ENCODE measurements at regions not wholly inside any gene's neighbourhood (a gene's known extent, or its start where the extent isn't known, plus 50 kb on each side); places are given as distances from the start of the nearest gene placed in this dataset.
A peak's percentile ranks its signal among the peaks of the same experiment; 100 is the strongest.

DNA sequence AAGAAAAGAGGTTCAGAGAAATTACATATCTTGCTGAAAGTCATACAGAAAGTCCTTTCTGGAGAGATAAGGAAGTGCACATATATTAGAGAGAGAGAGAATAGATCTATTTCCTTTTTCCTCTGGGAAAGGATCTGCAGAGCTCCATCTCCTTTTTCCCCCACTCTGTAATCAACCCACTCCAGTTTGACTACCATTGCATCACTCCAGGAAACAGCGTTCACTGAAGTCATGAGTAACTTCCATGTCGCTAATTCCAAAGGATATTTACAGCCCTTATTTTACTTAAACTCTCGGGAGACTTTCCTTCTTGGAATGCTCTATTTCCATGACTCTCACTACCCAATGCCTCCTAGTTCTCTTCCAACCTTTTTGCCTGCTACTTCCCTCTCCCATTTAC is 72.5 kb upstream of the PARP11 start:
- DNase-seq, result no peak

DNA sequence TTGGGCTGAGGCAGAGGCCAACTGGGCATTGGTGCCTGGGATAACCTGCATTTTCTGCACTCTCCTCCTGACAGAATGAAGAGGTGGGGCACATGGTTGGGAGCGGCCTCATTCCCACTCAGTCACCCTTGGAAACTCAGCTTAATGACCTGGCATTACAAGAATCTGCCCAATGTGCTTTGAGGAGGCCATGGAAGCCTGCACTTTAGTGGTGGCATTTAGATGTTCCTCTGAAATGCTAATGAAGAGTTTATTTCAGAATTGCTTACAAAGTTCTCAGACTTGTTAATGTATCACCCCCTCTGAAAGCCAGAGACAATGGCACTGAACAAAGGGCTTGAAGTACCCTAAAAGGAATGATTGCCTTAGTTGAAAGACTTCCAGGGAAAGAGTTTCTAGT is 71.4 kb upstream of the PARP11 start:
- no peak for DNase-seq

- no peak for DNase-seq
These were observed 64.9 kb upstream of the PARP11 start for GRCh38 chr12:3938042-3938544.

GRCh38 chr12:3935078-3935477 is 61.9 kb upstream of the PARP11 start:
- DNase-seq, result no peak

- no peak for DNase-seq
These were observed 60.6 kb upstream of the PARP11 start for GRCh38 chr12:3933819-3934192.

DNA sequence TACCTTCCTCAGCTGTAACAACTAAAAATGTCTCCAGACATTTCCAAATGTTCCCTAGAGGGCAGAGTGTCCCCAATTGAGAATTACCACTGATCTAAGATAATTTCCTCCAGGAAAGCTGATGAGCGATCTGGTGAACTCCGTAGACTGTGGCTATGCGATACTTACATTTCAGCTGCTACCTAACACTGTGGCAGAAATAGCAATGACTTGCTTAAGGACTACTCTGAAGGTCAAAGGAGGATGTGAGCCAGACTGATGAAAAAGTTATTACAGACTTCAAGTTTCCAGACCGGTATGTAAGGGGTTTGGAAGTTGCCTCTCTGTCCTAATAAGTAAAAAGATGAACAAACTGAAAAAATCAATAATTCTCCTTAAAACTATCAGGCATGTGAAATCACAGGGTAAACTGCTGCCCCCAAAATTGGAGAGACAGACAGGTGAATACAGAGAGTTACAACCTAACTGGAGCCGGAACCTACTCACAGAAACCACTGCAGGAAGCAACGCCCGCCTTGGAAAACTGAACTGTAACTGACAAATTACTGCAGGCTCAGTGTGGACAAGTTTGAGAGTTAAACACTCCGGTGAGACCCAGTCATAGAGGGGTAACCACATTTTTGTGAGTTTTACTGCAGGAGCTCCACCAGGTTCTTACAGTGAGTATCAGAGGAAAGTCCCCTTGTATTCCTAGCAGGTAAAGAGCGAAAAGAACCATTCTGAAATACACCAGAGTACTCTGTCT is 60.0 kb upstream of the PARP11 start:
- peak; percentile 65 for DNase-seq

DNA sequence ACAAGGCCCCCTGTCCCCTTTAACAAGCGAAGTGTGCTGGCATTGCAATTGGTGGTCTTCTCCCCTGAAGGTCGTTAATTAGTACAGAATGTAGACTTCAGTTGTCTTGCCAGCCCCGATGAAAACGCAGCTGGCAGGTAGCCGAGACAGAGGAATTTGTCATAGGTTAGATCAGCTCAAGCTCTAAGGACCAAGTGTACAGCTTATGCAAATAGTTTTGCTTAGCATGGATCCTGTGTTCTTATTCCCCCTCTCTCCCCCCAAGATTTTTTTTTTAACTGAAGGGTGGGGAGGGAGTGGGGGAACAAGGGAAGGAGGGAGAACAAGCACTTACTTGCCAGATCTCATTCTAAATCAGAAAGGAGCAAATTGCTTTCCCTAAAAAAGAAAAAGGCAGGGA is 58.6 kb upstream of the PARP11 start:
- no peak for DNase-seq

GRCh38 chr12:3931206-3931605 is 58.0 kb upstream of the PARP11 start:
- peak; percentile 68 for DNase-seq

DNA sequence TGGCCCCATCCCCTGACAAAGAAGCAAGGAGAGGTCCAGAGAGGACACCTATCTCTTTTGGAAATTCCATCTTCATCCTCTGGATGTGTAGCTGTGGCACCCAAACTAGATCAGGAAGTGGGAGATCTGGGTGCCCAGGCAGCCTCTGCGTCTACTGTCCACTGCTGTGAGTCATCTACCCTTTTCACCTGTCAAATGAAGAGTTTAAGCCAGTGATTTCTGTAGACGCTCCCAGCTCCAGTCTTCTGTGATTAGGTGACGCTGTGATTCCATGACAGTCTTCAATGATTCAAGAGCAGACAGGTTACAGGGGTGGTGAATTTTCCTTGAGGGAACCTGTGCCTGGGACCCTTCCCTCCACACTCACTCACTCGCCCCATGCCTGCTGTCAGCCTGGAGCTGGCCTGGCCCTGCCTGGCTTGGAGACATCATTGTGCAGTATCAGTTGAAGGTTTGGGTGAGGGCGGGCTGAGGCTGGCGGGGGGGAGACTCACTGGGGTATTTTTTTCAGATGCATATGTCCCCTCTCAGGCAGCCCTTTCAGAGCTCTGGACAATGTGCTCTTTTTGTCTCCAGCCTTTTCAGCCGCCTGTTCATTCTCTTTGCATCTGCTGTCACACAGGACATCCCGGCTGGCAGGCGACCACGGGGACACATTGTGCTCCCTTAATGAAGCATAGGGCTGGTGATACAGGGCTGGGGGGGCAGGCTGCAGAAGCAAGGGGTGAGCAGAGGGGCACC is 56.8 kb upstream of the PARP11 start:
- no peak for DNase-seq

DNA sequence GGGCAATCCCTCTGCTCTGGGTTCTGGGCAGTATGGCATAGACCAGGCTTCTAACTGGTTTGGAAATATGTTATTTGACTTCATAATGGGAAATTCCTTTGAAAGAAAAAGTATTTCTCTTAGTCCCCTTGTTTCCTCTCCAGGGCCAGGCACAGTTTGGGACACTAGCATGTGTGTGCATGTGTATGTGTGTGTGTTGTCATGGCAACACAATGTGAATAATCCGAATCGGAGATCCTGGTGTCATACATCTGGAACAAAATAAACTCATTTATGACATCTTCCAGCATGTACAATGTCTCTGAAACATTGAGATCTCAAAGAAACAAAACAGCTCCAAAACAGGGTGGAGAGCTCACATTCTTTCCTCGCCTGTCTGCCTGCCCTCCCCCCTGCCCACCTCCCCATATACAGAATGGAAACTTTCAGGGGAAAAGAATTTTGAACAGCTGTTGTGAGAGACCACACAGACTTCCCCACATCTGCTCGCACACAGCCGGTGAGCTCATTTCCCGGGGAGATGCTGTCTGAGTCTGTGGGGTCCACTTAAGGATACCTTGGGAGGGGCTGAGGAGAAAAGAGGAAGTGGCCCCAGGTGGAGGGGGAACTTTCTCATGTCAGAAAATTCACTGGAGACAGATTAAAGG is 55.5 kb upstream of the PARP11 start:
- no peak for DNase-seq

DNA sequence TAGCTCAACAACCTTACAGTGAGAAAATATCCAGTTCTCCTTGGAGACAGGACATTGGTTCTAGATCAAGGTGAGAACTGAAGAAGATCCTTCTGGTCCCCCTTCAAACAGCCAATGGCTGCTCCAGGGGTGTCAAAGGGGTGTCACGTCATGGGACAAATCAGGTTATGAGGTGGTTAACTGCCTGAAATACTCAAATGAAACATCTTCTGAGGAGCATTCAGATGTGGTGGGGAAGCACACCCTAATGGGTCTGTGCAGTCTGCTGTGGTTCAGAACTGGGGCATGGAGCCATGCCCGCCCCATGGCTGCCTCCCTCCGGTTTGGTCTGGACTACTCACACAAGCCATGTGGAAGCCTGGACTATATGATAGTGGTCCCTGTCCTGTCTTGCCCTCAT is 52.4 kb upstream of the PARP11 start:
- DNase-seq, result no peak

DNA sequence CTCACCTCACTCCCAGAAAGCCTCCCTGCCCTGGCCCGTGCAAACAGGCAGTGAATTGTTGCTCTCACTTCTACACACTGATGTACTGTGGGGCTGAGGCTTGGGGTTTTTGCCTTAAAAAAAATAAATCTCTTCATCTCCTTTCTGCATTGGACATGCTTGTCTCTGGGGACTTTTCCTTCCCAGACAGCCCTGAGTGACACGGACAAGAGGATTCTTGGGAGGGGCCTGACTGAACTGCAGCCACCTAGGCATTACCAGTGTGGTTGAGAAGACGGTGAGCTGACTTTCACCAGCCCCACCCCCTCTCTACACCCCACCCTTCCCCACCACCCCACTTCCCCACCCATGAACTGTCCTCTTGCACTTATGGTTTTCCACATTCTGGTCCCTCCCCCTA is 51.6 kb upstream of the PARP11 start:
- DNase-seq, result no peak

GRCh38 chr12:3923021-3923420 is 49.8 kb upstream of the PARP11 start:
- DNase-seq, result no peak
